ENCODE measurements at regions not wholly inside any gene's neighbourhood (a gene's known extent, or its start where the extent isn't known, plus 50 kb on each side); places are given as distances from the start of the nearest gene placed in this dataset.

- no peak overlapping the region for H3K4me3 Mint-ChIP-seq
- no peak overlapping the region for H2AFZ ChIP-seq
- no peak for ATAC-seq
- H3K36me3 Mint-ChIP-seq (ENCODE audit: low read depth): no peaks in the 10 kb centered on the region
- H3K27me3 Mint-ChIP-seq (ENCODE audit: insufficient read depth, low read depth, poor library complexity): peaks cover 1% of the 10 kb centered on the region
- no peaks in the 10 kb centered on the region for H3K79me2 ChIP-seq (replicated peaks; ENCODE audit: insufficient read depth)
- no peak overlapping the region for H3K4me2 ChIP-seq
- no peaks in the 10 kb centered on the region for H3K4me1 ChIP-seq (ENCODE audit: insufficient read depth)
- no peaks in the 10 kb centered on the region for H3K27me3 ChIP-seq (ENCODE audit: insufficient read depth)
- no peak overlapping the region for H3K4me3 ChIP-seq
- no peak for DNase-seq (ENCODE audit: low spot score)
- H3F3A ChIP-seq (replicated peaks; ENCODE audit: low read depth): no peaks in the 10 kb centered on the region
- H4K20me1 ChIP-seq (replicated peaks; ENCODE audit: insufficient read depth): no peaks in the 10 kb centered on the region
- no peaks in the 10 kb centered on the region for H3K9me2 ChIP-seq (ENCODE audit: insufficient read depth)
- no peak overlapping the region; the same call in 1 of the 2 replicates for H3K27ac Mint-ChIP-seq
- no peaks in the 10 kb centered on the region; the same call in 2 of the 3 replicates for H3K4me1 Mint-ChIP-seq
- H3K36me3 ChIP-seq (ENCODE audit: insufficient read depth): no peaks in the 10 kb centered on the region
- no peak overlapping the region for H3K27ac ChIP-seq (ENCODE audit: low read depth)
- no peak for TF ChIP-seq ZNF114 (CRISPR knock-in tag; IDR thresholded peaks at IDR 0.05)
- no peak for TF ChIP-seq NANOG (IDR thresholded peaks at IDR 0.05; ENCODE audit: borderline replicate concordance)
- TF ChIP-seq CREB1 (CRISPR knock-in tag; IDR thresholded peaks at IDR 0.05; ENCODE audit: low read depth): no peak
- TF ChIP-seq CTCF (conservative IDR thresholded peaks at IDR 0.05; ENCODE audit: low read depth in 2 of 2): no peak
- no peak for TF ChIP-seq POLR2AphosphoS5 (IDR thresholded peaks at IDR 0.05; ENCODE audit: low read depth)
- TF ChIP-seq REST (IDR thresholded peaks at IDR 0.05; ENCODE audit: unreplicated experiment): no peak
- no peak for TF ChIP-seq ZNF462 (CRISPR knock-in tag; IDR thresholded peaks at IDR 0.05)
- no peak for TF ChIP-seq JUNB (IDR thresholded peaks at IDR 0.05; ENCODE audit: unreplicated experiment)
- no peak for TF ChIP-seq STAT1 (IDR thresholded peaks at IDR 0.05; ENCODE audit: unreplicated experiment)
- H3K9me3 Mint-ChIP-seq: no peaks in the 10 kb centered on the region
Observed at GRCh38 chr7:156121434-156121833, 309.2 kb upstream of the SHH start.

Data from GM23338 (cell line).